HUES48 (cell line): ENCODE measurements at regions not wholly inside any gene's neighbourhood (a gene's known extent, or its start where the extent isn't known, plus 50 kb on each side); places are given as distances from the start of the nearest gene placed in this dataset.
"Not testable (repeated sequence)": the region's sequence is repeated elsewhere in the genome, so short reads cannot be mapped to it uniquely, and the experiment has no call there.

ENCODE experiments used
- H3K27ac ChIP-seq: one replicate; pipeline ENCODE4 v1.7.0; 2013; ENCODE audit warnings: low read depth, low read length, inconsistent platforms
- H3K27me3 ChIP-seq: 2 replicates; pipeline ENCODE4 v1.6.1; 2013; ENCODE audit warnings: mild to moderate bottlenecking, low read length; ENCODE audit not compliant: control insufficient read depth, insufficient read depth
- H3K36me3 ChIP-seq: 2 replicates; pipeline ENCODE4 v1.6.1; 2013; ENCODE audit warnings: low read length; ENCODE audit not compliant: control insufficient read depth, insufficient read depth
- H3K4me1 ChIP-seq: 2 replicates; pipeline ENCODE4 v1.6.1; 2013; ENCODE audit warnings: mild to moderate bottlenecking, low read length; ENCODE audit not compliant: control insufficient read depth, insufficient read depth
- H3K4me3 ChIP-seq: 2 replicates; pipeline ENCODE4 v1.5.1; 2013; ENCODE audit warnings: mild to moderate bottlenecking, low read depth, low read length
- H3K9ac ChIP-seq: 2 replicates; pipeline ENCODE4 v1.6.1; 2013; ENCODE audit warnings: mild to moderate bottlenecking, low read depth, low read length, moderate library complexity
- H3K9me3 ChIP-seq: 2 replicates; pipeline ENCODE4 v1.6.1; 2013; ENCODE audit warnings: low read length; ENCODE audit not compliant: control insufficient read depth, insufficient read depth

- H3K27ac ChIP-seq, result no peak overlapping the region
- peaks cover 20% of the 10 kb centered on the region for H3K4me1 ChIP-seq
- H3K36me3 ChIP-seq, result no peaks in the 10 kb centered on the region
- no peaks in the 10 kb centered on the region for H3K9me3 ChIP-seq
- H3K4me3 ChIP-seq, result no peak overlapping the region
- no peaks in the 10 kb centered on the region for H3K27me3 ChIP-seq
- H3K9ac ChIP-seq, result no peak overlapping the region
Measured at GRCh38 chr10:21385536-21385935, 139.9 kb downstream of the SKIDA1 start.

- H3K27ac ChIP-seq, result no peak overlapping the region
- no peak overlapping the region for H3K4me3 ChIP-seq
- H3K36me3 ChIP-seq, result no peaks in the 10 kb centered on the region
- H3K9me3 ChIP-seq, result no peaks in the 10 kb centered on the region
- H3K9ac ChIP-seq, result no peak overlapping the region
- no peaks in the 10 kb centered on the region for H3K4me1 ChIP-seq
- no peaks in the 10 kb centered on the region for H3K27me3 ChIP-seq
Measured at GRCh38 chr10:21379143-21379542, 146.3 kb downstream of the SKIDA1 start.

- H3K27ac ChIP-seq, H3K36me3 ChIP-seq, H3K9ac ChIP-seq, H3K9me3 ChIP-seq, H3K4me3 ChIP-seq, H3K4me1 ChIP-seq, H3K27me3 ChIP-seq: not testable (repeated sequence)
Measured at GRCh38 chr10:21375274-21375673, 150.2 kb downstream of the SKIDA1 start.

GRCh38 chr10:21373881-21374280 lies 151.6 kb downstream of the SKIDA1 start:
- H3K27me3 ChIP-seq, H3K9me3 ChIP-seq, H3K4me3 ChIP-seq, H3K9ac ChIP-seq, H3K27ac ChIP-seq, H3K4me1 ChIP-seq, H3K36me3 ChIP-seq: not testable (repeated sequence)

GRCh38 chr10:21372651-21373410 lies 152.7 kb downstream of the SKIDA1 start:
- Histone ChIP-seq H3K27me3 (no peaks in the 10 kb centered on the region), H3K9ac (no peak overlapping the region), H3K4me1 (no peaks in the 10 kb centered on the region; the same call in 1 of the 2 replicates), H3K27ac (peak overlapping the region; percentile 17), H3K9me3 (no peaks in the 10 kb centered on the region), H3K4me3 (no peak overlapping the region), H3K36me3 (no peaks in the 10 kb centered on the region)

- H3K9ac ChIP-seq, result no peak overlapping the region
- H3K36me3 ChIP-seq, result no peaks in the 10 kb centered on the region
- H3K27me3 ChIP-seq, result no peaks in the 10 kb centered on the region
- H3K4me1 ChIP-seq, result peaks cover 4% of the 10 kb centered on the region
- H3K9me3 ChIP-seq, result no peaks in the 10 kb centered on the region
- H3K4me3 ChIP-seq, result no peak overlapping the region
- no peak overlapping the region for H3K27ac ChIP-seq
Measured at GRCh38 chr10:21369697-21370096, 155.8 kb downstream of the SKIDA1 start.

- Histone ChIP-seq H3K4me3 (no peak overlapping the region), H3K27ac (no peak overlapping the region), H3K36me3 (no peaks in the 10 kb centered on the region), H3K4me1 (peaks cover 12% of the 10 kb centered on the region), H3K27me3 (no peaks in the 10 kb centered on the region), H3K9me3 (no peaks in the 10 kb centered on the region), H3K9ac (no peak overlapping the region)
Measured at GRCh38 chr10:21368728-21369425, 156.6 kb downstream of the SKIDA1 start.

GRCh38 chr10:21368022-21368582 lies 157.4 kb downstream of the SKIDA1 start:
- Histone ChIP-seq H3K27me3 (no peaks in the 10 kb centered on the region), H3K27ac (no peak overlapping the region), H3K4me3 (no peak overlapping the region), H3K9me3 (no peaks in the 10 kb centered on the region), H3K4me1 (peaks cover 19% of the 10 kb centered on the region), H3K9ac (no peak overlapping the region), H3K36me3 (no peaks in the 10 kb centered on the region)

- peaks cover 22% of the 10 kb centered on the region for H3K4me1 ChIP-seq
- H3K27ac ChIP-seq, result not testable (repeated sequence)
Measured at GRCh38 chr10:21366108-21366507, 159.4 kb downstream of the SKIDA1 start.

GRCh38 chr10:21364196-21365114 lies 161.0 kb downstream of the SKIDA1 start:
- Histone ChIP-seq H3K4me1 (peaks cover 22% of the 10 kb centered on the region), H3K4me3 (no peak overlapping the region; the same call in 1 of the 2 replicates), H3K36me3 (no peaks in the 10 kb centered on the region), H3K9me3 (no peaks in the 10 kb centered on the region), H3K27me3 (no peaks in the 10 kb centered on the region), H3K27ac (peak overlapping the region; percentile 91), H3K9ac (no peak overlapping the region; the same call in 1 of the 2 replicates)

More at GRCh38 chr10:21366108-21366507, 159.4 kb downstream of the SKIDA1 start:
- H3K9me3 ChIP-seq, H3K36me3 ChIP-seq, H3K27me3 ChIP-seq, H3K9ac ChIP-seq, H3K4me3 ChIP-seq: not testable (repeated sequence)
